ENCODE measurements at regions not wholly inside any gene's neighbourhood (a gene's known extent, or its start where the extent isn't known, plus 50 kb on each side); places are given as distances from the start of the nearest gene placed in this dataset.

- Histone ChIP-seq H3K27me3 (ENCODE audit: control insufficient read depth, insufficient read depth, low read length) (no peaks in the 10 kb centered on the region), H3K4me3 (ENCODE audit: low read depth, low read length) (no peak overlapping the region), H3K9me3 (ENCODE audit: control insufficient read depth, insufficient read depth, low read length) (peaks cover 30% of the 10 kb centered on the region), H3K27ac (ENCODE audit: low read depth, low read length) (no peak overlapping the region)
- ChIA-PET CTCF (no interaction called here), POLR2A (no interaction called here)
- TF ChIP-seq CTCF (IDR thresholded peaks at IDR 0.05; ENCODE audit: low read depth, low read length), result no peak
- DNase-seq (ENCODE audit: low read depth, low spot score), result no peak
Observed at GRCh38 chr16:5715155-5715554, 617.6 kb upstream of the EEF2KMT start.

- ChIA-PET POLR2A (no interaction called here), CTCF (no interaction called here)
- Histone ChIP-seq H3K9me3 (ENCODE audit: control insufficient read depth, insufficient read depth, low read length) (peaks cover 29% of the 10 kb centered on the region), H3K27me3 (ENCODE audit: control insufficient read depth, insufficient read depth, low read length) (no peaks in the 10 kb centered on the region), H3K4me3 (ENCODE audit: low read depth, low read length) (no peak overlapping the region), H3K27ac (ENCODE audit: low read depth, low read length) (no peak overlapping the region)
- no peak for DNase-seq (ENCODE audit: low read depth, low spot score)
- TF ChIP-seq CTCF (IDR thresholded peaks at IDR 0.05; ENCODE audit: low read depth, low read length), result no peak
Observed at GRCh38 chr16:5709889-5710288, 612.3 kb upstream of the EEF2KMT start.

- POLR2A ChIA-PET, result no interaction called here
- Histone ChIP-seq H3K9me3 (ENCODE audit: control insufficient read depth, insufficient read depth, low read length) (peaks cover 31% of the 10 kb centered on the region), H3K27ac (ENCODE audit: low read depth, low read length) (no peak overlapping the region), H3K4me3 (ENCODE audit: low read depth, low read length) (no peak overlapping the region), H3K27me3 (ENCODE audit: control insufficient read depth, insufficient read depth, low read length) (no peaks in the 10 kb centered on the region)
- TF ChIP-seq CTCF (IDR thresholded peaks at IDR 0.05; ENCODE audit: low read depth, low read length), result no peak
- no peak for DNase-seq (ENCODE audit: low read depth, low spot score)
- CTCF ChIA-PET, result no interaction called here
Observed at GRCh38 chr16:5706211-5706610, 608.6 kb upstream of the EEF2KMT start.

- Histone ChIP-seq H3K4me3 (ENCODE audit: low read depth, low read length) (no peak overlapping the region), H3K27me3 (ENCODE audit: control insufficient read depth, insufficient read depth, low read length) (no peaks in the 10 kb centered on the region), H3K9me3 (ENCODE audit: control insufficient read depth, insufficient read depth, low read length) (peaks cover 28% of the 10 kb centered on the region), H3K27ac (ENCODE audit: low read depth, low read length) (no peak overlapping the region)
- POLR2A ChIA-PET, result no interaction called here
- DNase-seq (ENCODE audit: low read depth, low spot score), result no peak
- TF ChIP-seq CTCF (IDR thresholded peaks at IDR 0.05; ENCODE audit: low read depth, low read length), result no peak
- CTCF ChIA-PET, result no interaction called here
Observed at GRCh38 chr16:5704271-5704670, 606.7 kb upstream of the EEF2KMT start.

GRCh38 chr16:5693426-5693825, 595.8 kb upstream of the EEF2KMT start:
- Histone ChIP-seq H3K9me3 (ENCODE audit: control insufficient read depth, insufficient read depth, low read length) (peaks cover 19% of the 10 kb centered on the region; the same call in 1 of the 2 replicates), H3K27me3 (ENCODE audit: control insufficient read depth, insufficient read depth, low read length) (no peaks in the 10 kb centered on the region), H3K27ac (ENCODE audit: low read depth, low read length) (no peak overlapping the region), H3K4me3 (ENCODE audit: low read depth, low read length) (no peak overlapping the region)
- CTCF ChIA-PET, result no interaction called here
- no peak for TF ChIP-seq CTCF (IDR thresholded peaks at IDR 0.05; ENCODE audit: low read depth, low read length)
- POLR2A ChIA-PET, result no interaction called here
- no peak for DNase-seq (ENCODE audit: low read depth, low spot score)
